HCT116 (cell line): ENCODE measurements at regions not wholly inside any gene's neighbourhood (a gene's known extent, or its start where the extent isn't known, plus 50 kb on each side); places are given as distances from the start of the nearest gene placed in this dataset.

Experiments
- ATAC-seq: fragments of 200-7000 bp; cut with Tn5 transposase; 2 replicates; pipeline ENCODE4 v1.9.1; 2020; ENCODE audit warnings: mild to moderate bottlenecking, moderate library complexity
- BruUV-seq: library from RNA; stranded (reverse); fragments of 400-500 nt; replicated peaks from 2 replicates; lab custom pipeline; 2021; lab: Mats Ljungman, UMichigan
- CTCF ChIA-PET: fragments of 300-600 bp; sonication (Branson Sonifier 250); formaldehyde crosslinking; loops from one replicate; lab custom pipeline; 2021; ENCODE audit warnings: antibody characterized with exemption; lab: Charles Lee
- POLR2A ChIA-PET: fragments of 300-600, 350-600 bp; sonication (Branson Sonifier 250); formaldehyde crosslinking; loops from one replicate; lab custom pipeline; 2021; ENCODE audit warnings: antibody characterized with exemption; lab: Charles Lee
- RAD21 ChIA-PET, 2 experiments: fragments of 300-600 bp; sonication (Branson Sonifier 250); formaldehyde crosslinking; loops; one replicate each; lab custom pipeline; 2023; ENCODE audit warnings: low total read pairs in 2 of 2; ENCODE audit not compliant: uncharacterized antibody in 2 of 2, unreplicated experiment in 2 of 2, low non-redundant PET in 1 of 2; lab: Charles Lee
- DNase-seq: peaks from one replicate; pipeline ENCODE4 v3.0.0-alpha.2; 2010; ENCODE audit warnings: low read depth, low spot score
- H2AFZ ChIP-seq: fragments of 200-600 bp; shearing (Covaris generic), sonication (generic); 2 replicates; pipeline ENCODE4 v1.6.1; 2017; ENCODE audit warnings: low read depth, mixed run types, mixed read lengths, antibody characterized with exemption, low read length; ENCODE audit not compliant: poor library complexity, severe bottlenecking
- H3K27ac ChIP-seq: 2 replicates; pipeline ENCODE4 v1.5.1; 2012; ENCODE audit warnings: low read depth, low read length
- H3K27me3 ChIP-seq: fragments of 200-600 bp; sonication (generic); 2 replicates; pipeline ENCODE4 v1.6.1; 2016; ENCODE audit warnings: mixed run types, low read length, mixed read lengths; ENCODE audit not compliant: insufficient read depth
- H3K36me3 ChIP-seq, 2 experiments: fragments of 200-500 bp in 1 of 2; fragments of 200-600 bp in 1 of 2; sonication (Bioruptor generic) in 1 of 2; sonication (generic) in 1 of 2; 2 replicates each; pipeline versions ENCODE4 v1.5.1 to v1.6.1; 2014 to 2016; ENCODE audit warnings: low read length in 2 of 2, inconsistent platforms in 1 of 2, mixed read lengths in 1 of 2, mixed run types in 1 of 2; ENCODE audit not compliant: insufficient read depth in 2 of 2, control insufficient read depth in 1 of 2
- H3K4me1 ChIP-seq, 2 experiments: fragments of 200-600 bp in 1 of 2; sonication (generic) in 1 of 2; 2 replicates each; pipeline versions ENCODE4 v1.5.1 to v1.6.1; 2012 to 2017; ENCODE audit warnings: low read length in 2 of 2, inconsistent platforms in 1 of 2, mild to moderate bottlenecking in 1 of 2, mixed read lengths in 1 of 2, mixed run types in 1 of 2, moderate library complexity in 1 of 2; ENCODE audit not compliant: insufficient read depth in 2 of 2, control insufficient read depth in 1 of 2
- H3K4me2 ChIP-seq: fragments of 200-600 bp; sonication (generic); 2 replicates; pipeline ENCODE4 v1.6.1; 2017; ENCODE audit warnings: mixed run types, low read length, mixed read lengths
- H3K4me3 ChIP-seq, 2 experiments: fragments of 200-600 bp in 1 of 2; sonication (generic) in 1 of 2; replicated peaks in 1 of 2; 2 replicates each; pipeline ENCODE4 v1.5.1; 2011 to 2016; ENCODE audit warnings: low read length in 2 of 2, control low read depth in 1 of 2, low read depth in 1 of 2, mild to moderate bottlenecking in 1 of 2, mixed read lengths in 1 of 2, mixed run types in 1 of 2
- H3K79me2 ChIP-seq: fragments of 200-600 bp; sonication (generic); 2 replicates; pipeline ENCODE4 v1.6.1; 2017; ENCODE audit warnings: mild to moderate bottlenecking, mixed run types, low read length, moderate library complexity, mixed read lengths; ENCODE audit not compliant: insufficient read depth
- H3K9ac ChIP-seq: fragments of 200-600 bp; sonication (generic); 2 replicates; pipeline ENCODE4 v1.6.1; 2016; ENCODE audit warnings: low read length, mixed read lengths
- H3K9me2 ChIP-seq: fragments of 200-600 bp; sonication (generic), shearing (Covaris generic); 2 replicates; pipeline ENCODE4 v1.6.1; 2017; ENCODE audit warnings: mixed run types, mild to moderate bottlenecking, moderate library complexity; ENCODE audit not compliant: insufficient read depth
- H3K9me3 ChIP-seq, 2 experiments: fragments of 200-500 bp in 1 of 2; fragments of 200-600 bp in 1 of 2; sonication (Bioruptor generic) in 1 of 2; sonication (generic) in 1 of 2; 2 replicates each; pipeline ENCODE4 v1.6.1; 2014 to 2017; ENCODE audit warnings: low read length in 2 of 2, mixed read lengths in 2 of 2, inconsistent platforms in 1 of 2, low read depth in 1 of 2, mild to moderate bottlenecking in 1 of 2, mixed run types in 1 of 2, moderate library complexity in 1 of 2; ENCODE audit not compliant: control insufficient read depth in 1 of 2, insufficient read depth in 1 of 2
- H4K20me1 ChIP-seq: fragments of 200-600 bp; sonication (generic), shearing (Covaris generic); 2 replicates; pipeline ENCODE4 v1.6.1; 2017; ENCODE audit warnings: mixed run types, mild to moderate bottlenecking, moderate library complexity; ENCODE audit not compliant: insufficient read depth
- ATF3 ChIP-seq: IDR thresholded peaks from 2 replicates; pipeline ENCODE4 v1.6.1; 2012
- CBX3 ChIP-seq: IDR thresholded peaks from 2 replicates; pipeline ENCODE4 v1.6.1; 2012; ENCODE audit warnings: low read depth
- EGR1 ChIP-seq: IDR thresholded peaks from 2 replicates; pipeline ENCODE4 v1.6.1; 2012; ENCODE audit warnings: low read depth
- FOSL1 ChIP-seq: IDR thresholded peaks from 2 replicates; pipeline ENCODE4 v1.6.1; 2012; ENCODE audit warnings: low read depth
- POLR2A ChIP-seq: IDR thresholded peaks from 2 replicates; pipeline ENCODE4 v1.7.0; 2011; ENCODE audit warnings: borderline replicate concordance; ENCODE audit not compliant: insufficient read depth, insufficient read length; ENCODE audit errors: extremely low read depth
- RAD21 ChIP-seq: IDR thresholded peaks from 2 replicates; pipeline ENCODE4 v1.6.1; 2012; ENCODE audit warnings: low read depth, mild to moderate bottlenecking
- REST ChIP-seq: IDR thresholded peaks from 2 replicates; pipeline ENCODE4 v1.6.1; 2012; ENCODE audit warnings: low read depth
- SP1 ChIP-seq: IDR thresholded peaks from 2 replicates; pipeline ENCODE4 v1.6.1; 2012; ENCODE audit warnings: low read depth
- TCF7L2 ChIP-seq: IDR thresholded peaks from 2 replicates; pipeline ENCODE4 v1.7.0; 2011; ENCODE audit warnings: borderline replicate concordance, inconsistent platforms; ENCODE audit not compliant: insufficient read depth, insufficient read length; ENCODE audit errors: extremely low read depth
- ZBTB33 ChIP-seq: IDR thresholded peaks from 2 replicates; pipeline ENCODE4 v1.6.1; 2011; ENCODE audit warnings: mild to moderate bottlenecking, low read length, moderate library complexity; ENCODE audit not compliant: insufficient replicate concordance; ENCODE audit errors: extremely low read depth
- intact Hi-C: fragments of 100-400 bp; cut with micrococcal nuclease; formaldehyde crosslinking; loops from 2 replicates; pipeline ENCODE4 v1.10.0; 2022

- no peak for TF ChIP-seq SP1
- TF ChIP-seq EGR1 = no peak
- no peak for TF ChIP-seq FOSL1
- no peak for TF ChIP-seq CBX3
- TF ChIP-seq REST = no peak
- no peak for TF ChIP-seq ATF3
Observed at GRCh38 chr3:117427081-117427480, 717.5 kb downstream of the TUSC7 start (continued).

DNA sequence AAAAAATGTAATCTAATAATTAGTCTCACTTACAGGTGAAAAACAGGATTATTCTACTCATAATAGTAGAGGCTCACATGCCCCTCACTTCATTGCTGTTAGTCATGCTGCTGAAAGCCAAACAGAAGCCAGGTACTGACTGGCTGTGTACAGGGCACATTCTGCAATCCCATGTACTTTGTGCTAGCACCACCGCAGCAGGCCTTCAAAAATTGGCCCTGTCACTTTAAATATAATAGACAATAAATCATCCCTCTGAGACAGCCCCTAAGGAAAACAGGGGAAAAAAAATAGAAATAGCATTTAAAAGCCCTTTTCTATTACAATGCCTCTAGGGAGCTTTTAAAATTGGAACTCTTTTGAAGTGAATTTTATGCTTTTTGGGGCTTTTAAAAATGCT, 723.8 kb downstream of the TUSC7 start:
- CTCF ChIA-PET = no interaction called here
- H3K36me3 ChIP-seq = no peaks in the 10 kb centered on the region
- H3K79me2 ChIP-seq = no peaks in the 10 kb centered on the region
- no peaks in the 10 kb centered on the region; a peak in 1 of 4 replicates for H3K9me3 ChIP-seq
- intact Hi-C loops = no loop called here
- no peaks in the 10 kb centered on the region for H4K20me1 ChIP-seq
- no peaks in the 10 kb centered on the region for H3K9me2 ChIP-seq
- no peak overlapping the region for H3K4me2 ChIP-seq
- ATAC-seq = no peak
- RAD21 ChIA-PET = no interaction called here
- H3K9ac ChIP-seq = no peak overlapping the region
- H3K4me1 ChIP-seq = no peaks in the 10 kb centered on the region
- POLR2A ChIA-PET = no interaction called here
- H3K27me3 ChIP-seq = no peaks in the 10 kb centered on the region
- H2AFZ ChIP-seq = no peak overlapping the region
- H3K4me3 ChIP-seq = no peak overlapping the region
- TF ChIP-seq POLR2A (no peak), TCF7L2 (no peak), ZBTB33 (no peak), EGR1 (no peak), RAD21 (no peak)
- no TSS peak for BruUV-seq
- no peak overlapping the region for H3K27ac ChIP-seq
- DNase-seq = no peak
